Activated CD4-positive, alpha-beta T cell treated with anti-CD3 and anti-CD28 coated beads, Interleukin-2, amount 10 ng/mL, durations not matched to agents 7 days and 5 days (primary cell): ENCODE measurements at regions not wholly inside any gene's neighbourhood (a gene's known extent, or its start where the extent isn't known, plus 50 kb on each side); places are given as distances from the start of the nearest gene placed in this dataset.

Experiments used
- CTCF ChIA-PET: fragments of 350-600 bp; sonication (Branson Sonifier 250); formaldehyde crosslinking; loops from one replicate; lab custom pipeline; 2021; ENCODE audit warnings: antibody characterized with exemption; lab: Charles Lee
- POLR2A ChIA-PET: fragments of 350-600 bp; sonication (Branson Sonifier 250); formaldehyde crosslinking; loops from one replicate; lab custom pipeline; 2021; ENCODE audit warnings: antibody characterized with exemption; lab: Charles Lee
- DNase-seq: peaks from one replicate; pipeline ENCODE4 v3.0.0-alpha.2; 2020
- H3K27ac Mint-ChIP-seq: one replicate; pipeline ENCODE4 v1.8.0; 2021; ENCODE audit warnings: mild to moderate bottlenecking, moderate library complexity, mixed read lengths
- H3K27me3 Mint-ChIP-seq: one replicate; pipeline ENCODE4 v1.8.0; 2021; ENCODE audit warnings: mixed read lengths
- H3K36me3 Mint-ChIP-seq: one replicate; pipeline ENCODE4 v1.8.0; 2021; ENCODE audit warnings: low read depth, mixed read lengths
- H3K4me1 Mint-ChIP-seq: one replicate; pipeline ENCODE4 v1.8.0; 2021; ENCODE audit warnings: mixed read lengths
- H3K4me3 Mint-ChIP-seq: one replicate; pipeline ENCODE4 v1.8.0; 2021; ENCODE audit warnings: mild to moderate bottlenecking, moderate library complexity, mixed read lengths
- H3K9me3 Mint-ChIP-seq: one replicate; pipeline ENCODE4 v1.8.0; 2021; ENCODE audit warnings: mixed read lengths

GRCh38 chrX:80098038-80098437 is 83.5 kb downstream of the TBX22 start:
- no peaks in the 10 kb centered on the region for H3K36me3 Mint-ChIP-seq
- ChIA-PET CTCF (no interaction called here), POLR2A (no interaction called here)
- peaks cover 3% of the 10 kb centered on the region for H3K9me3 Mint-ChIP-seq
- no peak overlapping the region for H3K4me3 Mint-ChIP-seq
- no peak overlapping the region for H3K27ac Mint-ChIP-seq
- H3K4me1 Mint-ChIP-seq, result no peaks in the 10 kb centered on the region
- DNase-seq, result no peak
- H3K27me3 Mint-ChIP-seq, result no peaks in the 10 kb centered on the region

DNA sequence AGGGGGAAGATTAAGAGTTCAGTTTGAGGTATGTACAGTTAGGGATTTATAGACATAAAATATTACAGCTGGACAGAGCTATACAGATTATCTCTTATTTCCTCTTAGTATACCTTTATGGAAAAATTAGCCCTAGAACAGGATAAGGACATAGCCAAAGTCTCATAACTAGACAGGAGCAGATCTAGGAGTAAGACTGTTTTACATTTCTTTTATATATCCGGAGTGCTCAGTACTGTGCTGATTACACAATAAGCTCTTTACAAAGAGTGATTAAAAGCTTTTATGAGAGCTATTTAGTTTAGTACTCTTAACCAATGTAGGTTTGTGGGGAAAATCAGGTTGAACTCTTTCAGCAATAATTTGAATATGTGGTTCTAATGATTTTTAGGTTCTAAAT is 105.8 kb downstream of the TBX22 start:
- H3K4me3 Mint-ChIP-seq, result no peak overlapping the region
- no peak overlapping the region for H3K27ac Mint-ChIP-seq
- no peaks in the 10 kb centered on the region for H3K27me3 Mint-ChIP-seq
- H3K36me3 Mint-ChIP-seq, result no peaks in the 10 kb centered on the region
- no peaks in the 10 kb centered on the region for H3K9me3 Mint-ChIP-seq
- CTCF ChIA-PET, result no interaction called here
- DNase-seq, result no peak
- H3K4me1 Mint-ChIP-seq, result no peaks in the 10 kb centered on the region
- POLR2A ChIA-PET, result no interaction called here

DNA sequence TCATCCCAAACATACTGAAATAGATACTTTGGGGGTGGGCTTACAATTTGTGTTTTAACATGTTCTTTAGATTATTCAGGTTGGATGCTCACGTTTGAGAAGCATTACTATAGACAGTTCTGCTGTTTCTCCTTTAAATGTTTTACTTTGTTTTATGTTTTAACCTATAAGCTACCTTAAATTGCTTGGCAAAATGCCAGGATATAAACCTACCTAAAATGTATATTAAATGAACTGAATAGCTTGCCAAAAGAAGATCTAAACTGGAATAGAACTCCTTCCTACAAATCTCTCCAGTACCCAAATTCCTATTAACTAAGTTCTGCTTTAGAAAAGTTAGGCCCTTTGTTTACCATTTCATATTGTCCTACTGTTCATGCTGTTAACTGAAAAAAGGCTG is 124.4 kb downstream of the TBX22 start:
- H3K4me1 Mint-ChIP-seq, result no peaks in the 10 kb centered on the region
- ChIA-PET CTCF (no interaction called here), POLR2A (interaction anchor here (0.7 kb wide), 1 partner anchor 879 kb away, joined by 3 read pairs; no protein-coding TSS in a partner anchor)

DNA sequence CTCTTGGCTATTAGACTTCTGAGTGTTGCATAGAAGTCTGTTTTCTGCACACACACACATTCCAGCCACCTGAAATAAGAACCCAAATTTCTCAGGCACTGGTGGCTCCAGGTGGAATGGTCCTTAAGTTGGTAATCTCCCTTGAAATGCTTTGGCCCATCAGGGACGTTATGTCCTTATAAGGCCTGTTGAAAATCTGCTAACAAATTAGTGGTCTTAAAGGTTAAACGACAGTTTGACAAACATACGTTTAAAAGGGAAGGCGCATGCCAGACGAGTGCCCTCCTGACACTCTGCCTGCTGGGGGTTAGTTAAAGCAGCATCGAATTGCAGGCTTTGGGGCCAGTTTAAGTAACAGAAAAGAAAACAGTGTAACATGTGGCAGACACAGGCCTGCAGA is 125.0 kb downstream of the TBX22 start:
- Mint-ChIP-seq H3K36me3 (no peaks in the 10 kb centered on the region), H3K4me3 (no peak overlapping the region), H3K27ac (no peak overlapping the region), H3K27me3 (no peaks in the 10 kb centered on the region), H3K9me3 (no peaks in the 10 kb centered on the region), H3K4me1 (no peaks in the 10 kb centered on the region)
- CTCF ChIA-PET, result no interaction called here
- POLR2A ChIA-PET, result interaction anchor here (0.7 kb wide), 1 partner anchor 880 kb away, joined by 3 read pairs; no protein-coding TSS in a partner anchor
- DNase-seq, result no peak

More for the DNA sequence above, 124.4 kb downstream of the TBX22 start:
- no peaks in the 10 kb centered on the region for H3K27me3 Mint-ChIP-seq
- H3K36me3 Mint-ChIP-seq, result no peaks in the 10 kb centered on the region
- no peak for DNase-seq
- no peak overlapping the region for H3K4me3 Mint-ChIP-seq
- H3K27ac Mint-ChIP-seq, result no peak overlapping the region
- no peaks in the 10 kb centered on the region for H3K9me3 Mint-ChIP-seq

DNA sequence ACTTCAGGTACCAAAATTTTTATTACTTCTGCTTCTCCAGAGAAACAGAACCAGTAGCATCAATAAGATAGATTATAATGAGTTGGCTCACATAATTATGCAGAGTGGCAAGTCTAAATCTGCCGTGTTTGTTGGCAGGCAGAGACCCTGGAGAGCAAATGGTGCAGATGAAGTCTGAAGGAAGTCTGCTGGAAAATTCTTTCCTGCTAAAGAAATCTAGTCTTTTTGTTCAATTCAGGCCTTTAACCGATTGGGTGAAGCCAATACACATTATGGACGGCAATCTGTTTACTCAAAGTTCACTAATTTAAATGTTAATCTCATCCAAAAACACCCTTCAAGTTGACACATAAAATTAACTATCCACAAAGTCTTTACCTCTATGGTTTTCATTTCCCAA is 156.0 kb downstream of the TBX22 start:
- POLR2A ChIA-PET, result no interaction called here
- Mint-ChIP-seq H3K27me3 (no peaks in the 10 kb centered on the region), H3K9me3 (peaks cover 1% of the 10 kb centered on the region), H3K36me3 (no peaks in the 10 kb centered on the region), H3K4me3 (no peak overlapping the region), H3K27ac (no peak overlapping the region), H3K4me1 (no peaks in the 10 kb centered on the region)
- no peak for DNase-seq
- CTCF ChIA-PET, result no interaction called here

GRCh38 chrX:80173261-80173660 is 158.7 kb downstream of the TBX22 start:
- H3K27ac Mint-ChIP-seq, result no peak overlapping the region
- no peaks in the 10 kb centered on the region for H3K36me3 Mint-ChIP-seq

GRCh38 chrX:80174925-80175574 is 160.5 kb downstream of the TBX22 start:
- CTCF ChIA-PET, result no interaction called here
- Mint-ChIP-seq H3K36me3 (no peaks in the 10 kb centered on the region), H3K9me3 (peaks cover 1% of the 10 kb centered on the region), H3K27me3 (no peaks in the 10 kb centered on the region), H3K27ac (no peak overlapping the region), H3K4me3 (no peak overlapping the region), H3K4me1 (no peaks in the 10 kb centered on the region)
- POLR2A ChIA-PET, result no interaction called here
- no peak for DNase-seq

More at GRCh38 chrX:80173261-80173660, 158.7 kb downstream of the TBX22 start:
- Mint-ChIP-seq H3K9me3 (peaks cover 1% of the 10 kb centered on the region), H3K4me3 (no peak overlapping the region), H3K4me1 (no peaks in the 10 kb centered on the region), H3K27me3 (no peaks in the 10 kb centered on the region)
- CTCF ChIA-PET, result no interaction called here
- POLR2A ChIA-PET, result no interaction called here
- no peak for DNase-seq

GRCh38 chrX:80181079-80181478 is 166.5 kb downstream of the TBX22 start:
- H3K9me3 Mint-ChIP-seq, result no peaks in the 10 kb centered on the region
- POLR2A ChIA-PET, result no interaction called here
- no peaks in the 10 kb centered on the region for H3K4me1 Mint-ChIP-seq
- no peaks in the 10 kb centered on the region for H3K27me3 Mint-ChIP-seq
- H3K36me3 Mint-ChIP-seq, result no peaks in the 10 kb centered on the region
- H3K27ac Mint-ChIP-seq, result no peak overlapping the region
- CTCF ChIA-PET, result interaction anchor here (1.5 kb wide), 1 partner anchor 12 kb away, joined by 3 read pairs; no protein-coding TSS in a partner anchor
- no peak for DNase-seq
- no peak overlapping the region for H3K4me3 Mint-ChIP-seq

- no peak for DNase-seq
- Mint-ChIP-seq H3K4me1 (no peaks in the 10 kb centered on the region), H3K9me3 (no peaks in the 10 kb centered on the region), H3K36me3 (no peaks in the 10 kb centered on the region), H3K27me3 (no peaks in the 10 kb centered on the region), H3K4me3 (no peak overlapping the region), H3K27ac (no peak overlapping the region)
- POLR2A ChIA-PET, result no interaction called here
- CTCF ChIA-PET, result no interaction called here
Measured at GRCh38 chrX:80184854-80185253, 170.3 kb downstream of the TBX22 start.

DNA sequence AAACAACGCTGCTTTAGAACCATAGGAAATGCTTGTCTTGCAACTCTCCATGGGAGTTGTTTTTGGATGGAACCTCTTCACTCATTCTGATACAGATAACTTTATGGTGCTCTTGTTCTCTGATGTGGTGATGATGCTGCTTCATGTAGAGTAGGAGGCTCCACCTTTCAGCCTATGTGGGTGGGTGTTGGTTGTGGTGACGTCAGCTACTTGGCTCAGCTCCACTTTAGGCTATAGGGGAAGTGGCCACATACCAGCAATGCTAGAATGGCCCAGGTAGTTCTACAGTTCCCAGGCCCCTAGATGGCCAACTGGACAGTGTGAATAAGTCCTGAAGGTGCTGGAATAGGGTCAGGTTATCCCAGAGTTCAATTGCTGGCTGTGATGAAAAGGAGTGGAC is 192.1 kb downstream of the TBX22 start:
- ChIA-PET POLR2A (no interaction called here), CTCF (no interaction called here)
- H3K4me3 Mint-ChIP-seq, result no peak overlapping the region
- H3K4me1 Mint-ChIP-seq, result no peaks in the 10 kb centered on the region
- H3K27me3 Mint-ChIP-seq, result no peaks in the 10 kb centered on the region
- DNase-seq, result no peak
- no peaks in the 10 kb centered on the region for H3K36me3 Mint-ChIP-seq
- peaks cover 4% of the 10 kb centered on the region for H3K9me3 Mint-ChIP-seq
- H3K27ac Mint-ChIP-seq, result no peak overlapping the region

GRCh38 chrX:80207327-80207726 is 192.8 kb downstream of the TBX22 start:
- Mint-ChIP-seq H3K27ac (no peak overlapping the region), H3K4me3 (no peak overlapping the region), H3K27me3 (no peaks in the 10 kb centered on the region), H3K36me3 (no peaks in the 10 kb centered on the region), H3K9me3 (peaks cover 4% of the 10 kb centered on the region), H3K4me1 (no peaks in the 10 kb centered on the region)
- no peak for DNase-seq
- CTCF ChIA-PET, result no interaction called here
- POLR2A ChIA-PET, result no interaction called here

- Mint-ChIP-seq H3K4me1 (no peaks in the 10 kb centered on the region), H3K36me3 (no peaks in the 10 kb centered on the region), H3K9me3 (peaks cover 4% of the 10 kb centered on the region), H3K27me3 (no peaks in the 10 kb centered on the region), H3K27ac (no peak overlapping the region), H3K4me3 (no peak overlapping the region)
- CTCF ChIA-PET, result no interaction called here
- POLR2A ChIA-PET, result no interaction called here
- no peak for DNase-seq
Measured at GRCh38 chrX:80216086-80216485, 201.5 kb downstream of the TBX22 start.

DNA sequence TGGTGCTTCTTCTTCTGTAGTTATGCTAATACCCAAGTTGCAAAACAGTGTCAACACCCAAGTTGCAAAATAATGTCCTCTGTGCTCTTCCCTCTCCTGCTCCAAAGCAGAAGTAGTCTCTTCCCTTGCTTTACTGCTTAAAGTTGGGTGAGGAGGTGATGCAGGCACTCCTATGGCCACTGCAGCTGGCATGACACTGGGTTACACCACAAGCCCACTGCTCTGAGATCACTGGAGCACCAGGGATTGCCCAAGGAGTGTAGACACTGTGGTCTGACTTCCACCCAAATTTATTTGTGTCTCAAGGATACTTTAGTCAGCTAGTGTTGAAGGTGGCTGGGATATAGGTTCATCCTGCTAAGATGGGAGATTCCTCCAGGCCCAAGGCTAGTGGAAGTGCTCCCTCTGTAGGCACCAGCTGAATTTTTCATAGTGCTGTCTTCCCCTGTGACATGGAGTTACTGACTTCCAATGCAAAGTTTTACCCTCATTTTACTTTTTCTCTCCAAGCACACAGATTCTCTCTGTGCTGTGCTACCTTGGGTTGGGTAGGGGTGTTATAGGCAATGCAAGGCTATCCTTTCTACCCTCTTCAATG is 196.2 kb upstream of the TENT5D start:
- no peaks in the 10 kb centered on the region for H3K9me3 Mint-ChIP-seq
- POLR2A ChIA-PET, result no interaction called here

GRCh38 chrX:80229626-80230025 is 190.6 kb upstream of the TENT5D start:
- DNase-seq, result no peak
- Mint-ChIP-seq H3K4me1 (no peaks in the 10 kb centered on the region), H3K36me3 (no peaks in the 10 kb centered on the region), H3K27me3 (no peaks in the 10 kb centered on the region), H3K9me3 (no peaks in the 10 kb centered on the region), H3K27ac (no peak overlapping the region), H3K4me3 (no peak overlapping the region)
- ChIA-PET POLR2A (no interaction called here), CTCF (no interaction called here)

More for the DNA sequence above, 196.2 kb upstream of the TENT5D start:
- Mint-ChIP-seq H3K4me1 (no peaks in the 10 kb centered on the region), H3K36me3 (no peaks in the 10 kb centered on the region), H3K4me3 (no peak overlapping the region), H3K27me3 (no peaks in the 10 kb centered on the region), H3K27ac (no peak overlapping the region)
- CTCF ChIA-PET, result no interaction called here
- no peak for DNase-seq
